Karpas-422 (cell line): ENCODE measurements at regions not wholly inside any gene's neighbourhood (a gene's known extent, or its start where the extent isn't known, plus 50 kb on each side); places are given as distances from the start of the nearest gene placed in this dataset.
"Not testable (repeated sequence)": the region's sequence is repeated elsewhere in the genome, so short reads cannot be mapped to it uniquely, and the experiment has no call there.

Experiments
- DNase-seq: peaks from one replicate; pipeline ENCODE4 v3.0.0-alpha.2; 2015
- H2AFZ ChIP-seq: fragments of 200-600 bp; sonication (generic); 2 replicates; pipeline ENCODE4 v1.6.1; 2014; ENCODE audit warnings: antibody characterized with exemption, low read length, mixed read lengths
- H3K27ac ChIP-seq: fragments of 200-600 bp; sonication (generic); 2 replicates; pipeline ENCODE4 v1.5.1; 2014; ENCODE audit warnings: mild to moderate bottlenecking, low read length, moderate library complexity
- H3K27me3 ChIP-seq: fragments of 200-600 bp; sonication (generic); 2 replicates; pipeline ENCODE4 v1.6.1; 2014; ENCODE audit warnings: low read length, mixed read lengths
- H3K36me3 ChIP-seq: fragments of 200-600 bp; sonication (generic); 2 replicates; pipeline ENCODE4 v1.6.1; 2014; ENCODE audit warnings: low read length, mixed read lengths; ENCODE audit not compliant: insufficient read depth
- H3K4me1 ChIP-seq: fragments of 200-600 bp; sonication (generic); 2 replicates; pipeline ENCODE4 v1.6.1; 2014; ENCODE audit warnings: mild to moderate bottlenecking, low read length, mixed read lengths
- H3K4me2 ChIP-seq: fragments of 200-600 bp; sonication (generic); 2 replicates; pipeline ENCODE4 v1.6.1; 2014; ENCODE audit warnings: low read length, low read depth, mild to moderate bottlenecking; ENCODE audit not compliant: poor library complexity, severe bottlenecking
- H3K4me3 ChIP-seq: fragments of 200-600 bp; sonication (generic); 2 replicates; pipeline ENCODE4 v1.5.1; 2014; ENCODE audit warnings: mild to moderate bottlenecking, antibody characterized with exemption, low read length, mixed read lengths
- H3K79me2 ChIP-seq: fragments of 200-600 bp; sonication (generic); 2 replicates; pipeline ENCODE4 v1.6.1; 2014; ENCODE audit warnings: mild to moderate bottlenecking, low read length, mixed read lengths
- H3K9ac ChIP-seq: fragments of 200-600 bp; sonication (generic); 2 replicates; pipeline ENCODE4 v1.6.0; 2014; ENCODE audit warnings: low read length
- H3K9me2 ChIP-seq: fragments of 200-600 bp; sonication (generic), shearing (Covaris generic); replicated peaks from 2 replicates; pipeline ENCODE4 v1.6.0; 2014; ENCODE audit warnings: mild to moderate bottlenecking, low read length, moderate library complexity; ENCODE audit not compliant: insufficient read depth
- H3K9me3 ChIP-seq: fragments of 300-700, 200-600 bp; sonication (generic); 2 replicates; pipeline ENCODE4 v1.6.1; 2014; ENCODE audit warnings: low read length, mixed read lengths
- H4K20me1 ChIP-seq: fragments of 200-600 bp; sonication (generic); 2 replicates; pipeline ENCODE4 v1.6.1; 2014; ENCODE audit warnings: mild to moderate bottlenecking, antibody characterized with exemption, low read length, low read depth; ENCODE audit not compliant: insufficient read depth

- no peaks in the 10 kb centered on the region for H3K27me3 ChIP-seq
- H3K4me1 ChIP-seq: no peaks in the 10 kb centered on the region
- no peaks in the 10 kb centered on the region for H3K9me3 ChIP-seq
- no peak overlapping the region for H3K4me2 ChIP-seq
- no peak overlapping the region for H3K27ac ChIP-seq
- no peak overlapping the region for H3K4me3 ChIP-seq
- no peaks in the 10 kb centered on the region for H3K36me3 ChIP-seq
- H2AFZ ChIP-seq: no peak overlapping the region
- DNase-seq: no peak
- H3K79me2 ChIP-seq: no peaks in the 10 kb centered on the region
- H3K9ac ChIP-seq: no peak overlapping the region
- no peaks in the 10 kb centered on the region for H3K9me2 ChIP-seq
- H4K20me1 ChIP-seq: no peaks in the 10 kb centered on the region
Measured at GRCh38 chr13:110985541-110985940, 70.7 kb upstream of the ANKRD10 start.

- no peaks in the 10 kb centered on the region for H3K9me3 ChIP-seq
- no peak overlapping the region for H3K9ac ChIP-seq
- no peaks in the 10 kb centered on the region for H3K79me2 ChIP-seq
- H3K27me3 ChIP-seq: no peaks in the 10 kb centered on the region
- H4K20me1 ChIP-seq: no peaks in the 10 kb centered on the region
- no peak for DNase-seq
- no peak overlapping the region for H3K4me2 ChIP-seq
- H3K27ac ChIP-seq: no peak overlapping the region
- no peak overlapping the region for H2AFZ ChIP-seq
- no peaks in the 10 kb centered on the region for H3K4me1 ChIP-seq
- no peak overlapping the region for H3K4me3 ChIP-seq
- no peaks in the 10 kb centered on the region for H3K36me3 ChIP-seq
- no peaks in the 10 kb centered on the region for H3K9me2 ChIP-seq
Measured at GRCh38 chr13:110984798-110985197, 69.9 kb upstream of the ANKRD10 start.

- H3K9me2 ChIP-seq: no peaks in the 10 kb centered on the region
- H3K27me3 ChIP-seq: no peaks in the 10 kb centered on the region
- H3K36me3 ChIP-seq: no peaks in the 10 kb centered on the region
- H2AFZ ChIP-seq: no peak overlapping the region
- no peak overlapping the region for H3K4me3 ChIP-seq
- no peaks in the 10 kb centered on the region for H3K4me1 ChIP-seq
- no peak overlapping the region for H3K27ac ChIP-seq
- no peaks in the 10 kb centered on the region for H3K79me2 ChIP-seq
- no peak overlapping the region for H3K9ac ChIP-seq
- DNase-seq: no peak
- H4K20me1 ChIP-seq: no peaks in the 10 kb centered on the region
- H3K9me3 ChIP-seq: no peaks in the 10 kb centered on the region
- no peak overlapping the region for H3K4me2 ChIP-seq
Measured at GRCh38 chr13:110984381-110984780, 69.5 kb upstream of the ANKRD10 start.

- no peak overlapping the region for H3K9ac ChIP-seq
- no peak for DNase-seq
- H3K27ac ChIP-seq: no peak overlapping the region
- no peaks in the 10 kb centered on the region for H3K27me3 ChIP-seq
- no peaks in the 10 kb centered on the region for H3K9me3 ChIP-seq
- no peaks in the 10 kb centered on the region for H3K79me2 ChIP-seq
- H3K9me2 ChIP-seq: no peaks in the 10 kb centered on the region
- H3K4me2 ChIP-seq: no peak overlapping the region
- no peaks in the 10 kb centered on the region for H3K4me1 ChIP-seq
- H3K36me3 ChIP-seq: no peaks in the 10 kb centered on the region
- H4K20me1 ChIP-seq: no peaks in the 10 kb centered on the region
- no peak overlapping the region for H3K4me3 ChIP-seq
- H2AFZ ChIP-seq: no peak overlapping the region
Measured at GRCh38 chr13:110983241-110983640, 68.4 kb upstream of the ANKRD10 start.

- Histone ChIP-seq H3K27me3 (no peaks in the 10 kb centered on the region), H3K36me3 (no peaks in the 10 kb centered on the region), H3K4me1 (no peaks in the 10 kb centered on the region), H2AFZ (no peak overlapping the region), H4K20me1 (no peaks in the 10 kb centered on the region), H3K9ac (no peak overlapping the region), H3K4me3 (no peak overlapping the region), H3K79me2 (no peaks in the 10 kb centered on the region), H3K9me3 (no peaks in the 10 kb centered on the region), H3K4me2 (no peak overlapping the region), H3K27ac (no peak overlapping the region), H3K9me2 (no peaks in the 10 kb centered on the region)
- no peak for DNase-seq
Measured at GRCh38 chr13:110981379-110981778, 66.5 kb upstream of the ANKRD10 start.

GRCh38 chr13:110980921-110981320, 66.1 kb upstream of the ANKRD10 start:
- no peaks in the 10 kb centered on the region for H3K9me2 ChIP-seq
- no peak overlapping the region for H3K4me3 ChIP-seq
- no peaks in the 10 kb centered on the region for H3K9me3 ChIP-seq
- no peak overlapping the region for H3K4me2 ChIP-seq
- no peaks in the 10 kb centered on the region for H3K27me3 ChIP-seq
- no peaks in the 10 kb centered on the region for H3K4me1 ChIP-seq
- no peak overlapping the region for H3K27ac ChIP-seq
- H3K79me2 ChIP-seq: no peaks in the 10 kb centered on the region
- H4K20me1 ChIP-seq: no peaks in the 10 kb centered on the region
- H3K36me3 ChIP-seq: no peaks in the 10 kb centered on the region
- H3K9ac ChIP-seq: no peak overlapping the region
- no peak overlapping the region for H2AFZ ChIP-seq
- DNase-seq: no peak

- not testable (repeated sequence) for H3K9ac ChIP-seq, H3K27ac ChIP-seq, H3K4me3 ChIP-seq, H3K79me2 ChIP-seq, H2AFZ ChIP-seq, H3K36me3 ChIP-seq, H3K9me3 ChIP-seq, H3K4me1 ChIP-seq, H3K27me3 ChIP-seq, H3K4me2 ChIP-seq, DNase-seq, H4K20me1 ChIP-seq, H3K9me2 ChIP-seq
Measured at GRCh38 chr13:110979149-110979548, 64.3 kb upstream of the ANKRD10 start.

- H3K4me1 ChIP-seq: no peaks in the 10 kb centered on the region
Measured at GRCh38 chr13:110978390-110978789, 63.5 kb upstream of the ANKRD10 start.

GRCh38 chr13:110976785-110977184, 61.9 kb upstream of the ANKRD10 start:
- Histone ChIP-seq H3K4me3 (no peak overlapping the region), H3K4me2 (no peak overlapping the region), H2AFZ (no peak overlapping the region), H3K9me2 (no peaks in the 10 kb centered on the region), H3K9me3 (no peaks in the 10 kb centered on the region), H3K27ac (no peak overlapping the region), H3K4me1 (no peaks in the 10 kb centered on the region), H3K36me3 (no peaks in the 10 kb centered on the region), H3K79me2 (no peaks in the 10 kb centered on the region), H4K20me1 (no peaks in the 10 kb centered on the region), H3K9ac (no peak overlapping the region), H3K27me3 (no peaks in the 10 kb centered on the region)
- no peak for DNase-seq

More at GRCh38 chr13:110978390-110978789, 63.5 kb upstream of the ANKRD10 start:
- Histone ChIP-seq H3K27me3 (no peaks in the 10 kb centered on the region), H4K20me1 (no peaks in the 10 kb centered on the region), H3K27ac (no peak overlapping the region), H3K4me3 (no peak overlapping the region), H3K4me2 (no peak overlapping the region), H2AFZ (no peak overlapping the region), H3K9ac (no peak overlapping the region), H3K36me3 (no peaks in the 10 kb centered on the region), H3K9me3 (no peaks in the 10 kb centered on the region), H3K79me2 (no peaks in the 10 kb centered on the region), H3K9me2 (no peaks in the 10 kb centered on the region)
- no peak for DNase-seq
